ENCODE measurements at regions not wholly inside any gene's neighbourhood (a gene's known extent, or its start where the extent isn't known, plus 50 kb on each side); places are given as distances from the start of the nearest gene placed in this dataset.

DNA sequence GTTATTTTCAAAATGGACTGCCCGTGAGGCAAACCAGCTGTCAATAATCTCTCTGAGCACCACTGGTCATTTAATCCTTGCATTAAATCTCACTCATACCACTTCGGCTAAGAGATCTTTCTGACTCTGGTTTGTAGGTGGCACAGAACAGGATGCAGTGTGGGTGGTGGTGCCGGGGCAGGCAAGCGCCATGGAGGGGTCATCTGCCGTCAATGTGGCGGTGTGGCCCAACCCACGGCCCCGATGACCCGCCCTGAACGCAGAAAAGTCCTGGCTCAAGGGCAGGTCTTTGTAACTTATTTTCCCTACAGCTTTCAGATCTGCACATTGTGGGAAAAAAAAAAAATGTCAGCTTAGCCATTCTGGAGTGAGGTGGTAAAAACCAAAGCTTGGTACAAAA lies 73.2 kb upstream of the MGMT start:
- no peaks in the 10 kb centered on the region for H3F3A ChIP-seq (ENCODE audit: insufficient read depth, low read length)
- H3K27ac ChIP-seq (ENCODE audit: low read depth, low read length, poor library complexity, severe bottlenecking), result no peak overlapping the region
- H3K36me3 ChIP-seq (ENCODE audit: insufficient read depth, low read length), result no peaks in the 10 kb centered on the region
- H3K4me1 ChIP-seq (ENCODE audit: insufficient read depth, low read length, severe bottlenecking), result no peaks in the 10 kb centered on the region
- peaks cover 1% of the 10 kb centered on the region for H3K27me3 ChIP-seq (ENCODE audit: insufficient read depth, low read length)
- no peak overlapping the region for H3K9ac ChIP-seq (ENCODE audit: low read length)
- no peaks in the 10 kb centered on the region for H4K20me1 ChIP-seq (ENCODE audit: insufficient read depth, low read length)
- H3K9me3 ChIP-seq (ENCODE audit: low read length), result no peaks in the 10 kb centered on the region
- H3K79me2 ChIP-seq (ENCODE audit: insufficient read depth, low read length), result no peaks in the 10 kb centered on the region
- TF ChIP-seq, protein P1, sequence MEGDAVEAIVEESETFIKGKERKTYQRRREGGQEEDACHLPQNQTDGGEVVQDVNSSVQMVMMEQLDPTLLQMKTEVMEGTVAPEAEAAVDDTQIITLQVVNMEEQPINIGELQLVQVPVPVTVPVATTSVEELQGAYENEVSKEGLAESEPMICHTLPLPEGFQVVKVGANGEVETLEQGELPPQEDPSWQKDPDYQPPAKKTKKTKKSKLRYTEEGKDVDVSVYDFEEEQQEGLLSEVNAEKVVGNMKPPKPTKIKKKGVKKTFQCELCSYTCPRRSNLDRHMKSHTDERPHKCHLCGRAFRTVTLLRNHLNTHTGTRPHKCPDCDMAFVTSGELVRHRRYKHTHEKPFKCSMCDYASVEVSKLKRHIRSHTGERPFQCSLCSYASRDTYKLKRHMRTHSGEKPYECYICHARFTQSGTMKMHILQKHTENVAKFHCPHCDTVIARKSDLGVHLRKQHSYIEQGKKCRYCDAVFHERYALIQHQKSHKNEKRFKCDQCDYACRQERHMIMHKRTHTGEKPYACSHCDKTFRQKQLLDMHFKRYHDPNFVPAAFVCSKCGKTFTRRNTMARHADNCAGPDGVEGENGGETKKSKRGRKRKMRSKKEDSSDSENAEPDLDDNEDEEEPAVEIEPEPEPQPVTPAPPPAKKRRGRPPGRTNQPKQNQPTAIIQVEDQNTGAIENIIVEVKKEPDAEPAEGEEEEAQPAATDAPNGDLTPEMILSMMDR (IDR thresholded peaks at IDR 0.05; ENCODE audit: low read length), result no peak
- TF ChIP-seq EZH2 (IDR thresholded peaks at IDR 0.05; ENCODE audit: borderline replicate concordance, low read length), result no peak
- no peaks in the 10 kb centered on the region for H3K9me2 ChIP-seq (ENCODE audit: low read depth, low read length)
- no peak overlapping the region for H3K4me2 ChIP-seq (ENCODE audit: low read length)
- no peak overlapping the region for H3K4me3 ChIP-seq (ENCODE audit: low read depth, low read length, poor library complexity, severe bottlenecking)
- no peak overlapping the region for H2AFZ ChIP-seq (ENCODE audit: low read length)

DNA sequence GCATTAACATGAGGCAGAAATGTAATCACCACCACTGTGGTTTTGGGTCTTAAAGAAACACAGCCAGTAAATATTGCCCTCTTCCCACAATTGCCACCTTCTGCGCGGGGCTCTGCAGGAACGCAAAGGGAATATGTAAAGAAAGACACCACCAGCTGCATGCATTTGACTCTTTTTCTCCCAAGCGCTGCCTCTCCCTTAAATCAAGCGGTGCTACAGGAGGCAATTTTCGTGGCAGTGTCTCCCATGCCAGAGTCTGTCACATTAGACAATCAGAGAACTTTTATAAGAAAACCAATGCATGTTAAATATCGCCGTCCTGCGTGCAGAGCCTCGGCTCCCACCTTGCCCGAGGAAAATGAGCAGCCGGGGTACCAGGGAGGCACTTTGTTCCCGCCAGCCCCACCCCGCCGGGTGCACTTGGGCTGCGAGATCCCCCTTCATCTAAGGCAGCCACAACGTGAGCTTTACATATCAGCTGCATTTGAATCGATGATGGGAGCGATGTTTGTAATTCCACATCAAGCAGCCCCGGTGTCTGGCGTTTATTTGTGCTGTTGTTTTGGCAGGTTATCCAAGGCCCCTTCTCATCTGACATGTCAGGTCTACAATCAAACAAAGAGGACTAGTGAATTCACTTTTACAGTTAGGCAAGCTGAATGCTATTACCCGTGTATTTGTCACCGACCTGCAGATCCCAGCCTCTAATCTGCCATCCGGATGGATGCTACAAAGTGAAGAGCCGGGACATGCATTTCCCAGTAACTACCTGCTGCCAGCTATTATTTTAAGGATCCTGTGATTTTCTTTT lies 72.3 kb upstream of the MGMT start:
- Histone ChIP-seq H3K27me3 (ENCODE audit: insufficient read depth, low read length) (no peaks in the 10 kb centered on the region; the same call in none of the 2 replicates), H3K4me2 (ENCODE audit: low read length) (no peak overlapping the region), H3K9me3 (ENCODE audit: low read length) (no peaks in the 10 kb centered on the region), H3K79me2 (ENCODE audit: insufficient read depth, low read length) (no peaks in the 10 kb centered on the region), H3K9ac (ENCODE audit: low read length) (no peak overlapping the region), H3K4me3 (ENCODE audit: low read depth, low read length, poor library complexity, severe bottlenecking) (no peak overlapping the region), H4K20me1 (ENCODE audit: insufficient read depth, low read length) (no peaks in the 10 kb centered on the region), H3K9me2 (ENCODE audit: low read depth, low read length) (no peaks in the 10 kb centered on the region), H3F3A (ENCODE audit: insufficient read depth, low read length) (no peaks in the 10 kb centered on the region), H3K4me1 (ENCODE audit: insufficient read depth, low read length, severe bottlenecking) (no peaks in the 10 kb centered on the region), H3K36me3 (ENCODE audit: insufficient read depth, low read length) (no peaks in the 10 kb centered on the region), H2AFZ (ENCODE audit: low read length) (no peak overlapping the region), H3K27ac (ENCODE audit: low read depth, low read length, poor library complexity, severe bottlenecking) (no peak overlapping the region)
- TF ChIP-seq, protein P1 (IDR thresholded peaks at IDR 0.05; ENCODE audit: low read length), result no peak
- no peak for TF ChIP-seq EZH2 (IDR thresholded peaks at IDR 0.05; ENCODE audit: borderline replicate concordance, low read length)

DNA sequence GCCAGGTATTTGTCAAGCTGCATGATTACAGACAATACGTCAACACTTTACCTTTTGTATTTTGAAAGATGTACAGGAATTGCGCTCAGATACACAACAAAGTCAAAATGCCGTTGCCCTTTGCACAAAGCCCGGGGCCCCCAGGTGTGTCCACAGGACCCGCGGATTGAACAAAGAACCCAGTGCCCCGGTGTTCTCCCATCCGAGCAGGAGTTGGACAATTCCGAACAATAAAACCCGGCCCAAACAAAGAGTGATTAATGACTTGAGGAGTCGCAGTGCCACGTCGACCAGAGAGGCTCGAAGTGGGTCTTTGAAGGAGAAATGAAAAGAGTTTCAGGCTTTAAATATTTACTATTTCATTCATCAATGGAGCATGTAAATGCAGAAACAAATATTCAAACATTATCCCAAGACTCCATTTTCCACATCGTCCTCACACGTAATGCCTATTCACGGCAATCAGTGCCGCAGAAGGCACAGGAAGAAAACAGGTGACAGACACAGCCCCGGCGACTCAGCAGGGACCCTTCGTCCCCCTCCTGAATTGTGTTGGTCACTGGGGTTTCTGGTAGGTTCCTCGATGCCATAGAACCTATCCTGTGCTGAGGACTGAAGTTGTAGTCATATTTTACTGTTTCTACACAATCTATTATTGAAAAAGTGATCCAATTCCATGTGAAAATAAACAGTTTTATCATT lies 70.9 kb upstream of the MGMT start:
- no peak for TF ChIP-seq EZH2 (IDR thresholded peaks at IDR 0.05; ENCODE audit: borderline replicate concordance, low read length)
- TF ChIP-seq, protein P1 (IDR thresholded peaks at IDR 0.05; ENCODE audit: low read length), result no peak
- H3F3A ChIP-seq (ENCODE audit: insufficient read depth, low read length), result no peaks in the 10 kb centered on the region
- no peaks in the 10 kb centered on the region for H3K79me2 ChIP-seq (ENCODE audit: insufficient read depth, low read length)
- no peak overlapping the region for H3K9ac ChIP-seq (ENCODE audit: low read length)
- no peak overlapping the region for H3K27ac ChIP-seq (ENCODE audit: low read depth, low read length, poor library complexity, severe bottlenecking)
- H3K4me2 ChIP-seq (ENCODE audit: low read length), result no peak overlapping the region
- H3K4me3 ChIP-seq (ENCODE audit: low read depth, low read length, poor library complexity, severe bottlenecking), result no peak overlapping the region
- H3K4me1 ChIP-seq (ENCODE audit: insufficient read depth, low read length, severe bottlenecking), result no peaks in the 10 kb centered on the region
- no peaks in the 10 kb centered on the region for H3K9me2 ChIP-seq (ENCODE audit: low read depth, low read length)
- no peaks in the 10 kb centered on the region for H4K20me1 ChIP-seq (ENCODE audit: insufficient read depth, low read length)
- H3K9me3 ChIP-seq (ENCODE audit: low read length), result no peaks in the 10 kb centered on the region
- H2AFZ ChIP-seq (ENCODE audit: low read length), result no peak overlapping the region
- H3K27me3 ChIP-seq (ENCODE audit: insufficient read depth, low read length), result no peaks in the 10 kb centered on the region; the same call in none of the 2 replicates
- H3K36me3 ChIP-seq (ENCODE audit: insufficient read depth, low read length), result no peaks in the 10 kb centered on the region
